Stimulated activated CD4-positive, alpha-beta T cell treated with anti-CD3 and anti-CD28 coated beads, TNF-alpha, amount 100 ng/mL, for 24 hours (primary cell): ENCODE measurements at regions not wholly inside any gene's neighbourhood (a gene's known extent, or its start where the extent isn't known, plus 50 kb on each side); places are given as distances from the start of the nearest gene placed in this dataset.
"Not testable (repeated sequence)": the region's sequence is repeated elsewhere in the genome, so short reads cannot be mapped to it uniquely, and the experiment has no call there.

Source experiments
- DNase-seq, 3 experiments: peaks; one replicate each; pipeline ENCODE4 v3.0.0-alpha.2; 2020; ENCODE audit warnings: low read depth in 3 of 3

- DNase-seq = not testable (repeated sequence)
These were observed 243.7 kb upstream of the FOXN3 start for GRCh38 chr14:89660625-89661233.

- no peak for DNase-seq
These were observed 243.1 kb upstream of the FOXN3 start for GRCh38 chr14:89660166-89660565.

GRCh38 chr14:89658977-89659670 is 242.1 kb upstream of the FOXN3 start:
- no peak for DNase-seq

- DNase-seq = no peak
These were observed 240.0 kb upstream of the FOXN3 start for GRCh38 chr14:89657014-89657413.

DNA sequence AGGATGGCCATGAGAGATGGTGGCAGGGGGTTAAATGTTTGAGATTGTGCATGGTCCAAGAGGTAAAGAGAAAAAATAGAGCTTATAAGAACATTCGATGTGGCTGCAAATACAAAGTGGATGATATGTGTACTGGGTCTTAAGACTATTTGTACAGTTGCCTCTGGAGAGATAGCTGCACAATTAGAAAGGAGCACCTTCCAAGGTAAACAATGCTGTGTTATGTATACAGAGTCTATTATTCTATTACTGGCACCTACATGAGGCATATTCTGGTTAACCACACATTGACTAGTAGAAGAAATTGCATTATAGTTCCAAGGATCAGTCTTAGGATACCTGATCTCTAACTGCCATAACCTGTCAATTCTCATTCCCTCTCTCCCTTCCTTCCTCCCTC is 238.0 kb upstream of the FOXN3 start:
- no peak for DNase-seq

DNA sequence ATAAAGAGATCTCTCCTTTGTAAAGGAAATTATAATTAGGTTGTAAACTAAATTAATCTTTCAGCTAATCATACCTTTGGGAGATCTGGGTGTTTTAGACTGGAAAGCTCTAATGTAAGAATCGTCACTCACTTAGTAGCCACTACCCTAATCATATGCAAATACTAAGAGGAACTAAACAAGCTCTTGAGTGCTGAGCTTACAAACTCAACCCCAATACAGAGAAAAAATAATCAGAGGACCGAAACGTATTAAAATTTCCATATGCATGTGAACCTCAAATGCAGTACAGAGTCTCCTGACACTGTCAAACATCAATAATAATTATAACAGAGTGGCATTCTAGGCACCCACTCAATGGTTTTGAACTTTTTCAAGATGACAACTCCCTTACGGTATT is 235.3 kb upstream of the FOXN3 start:
- no peak for DNase-seq

DNA sequence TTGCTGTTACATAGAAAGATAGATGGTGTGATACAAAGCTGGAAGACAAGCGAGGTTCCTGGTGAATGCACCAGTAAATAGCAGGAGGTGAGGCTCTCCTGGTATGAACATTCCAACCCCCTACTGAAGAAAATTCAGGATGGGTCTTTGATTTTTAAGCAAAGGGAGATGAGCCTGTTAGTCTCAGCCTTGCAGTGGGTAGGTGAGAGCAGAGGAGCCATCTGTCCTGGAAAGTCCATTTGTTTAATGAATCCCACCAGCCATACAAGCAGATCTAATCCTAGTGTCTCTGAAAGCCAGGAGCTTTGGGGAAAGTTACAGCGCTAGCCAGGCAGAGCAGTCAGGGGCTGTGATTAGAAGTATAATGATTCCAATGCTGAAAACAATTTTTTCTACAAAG is 234.8 kb upstream of the FOXN3 start:
- DNase-seq = no peak

GRCh38 chr14:89650077-89650978 is 233.3 kb upstream of the FOXN3 start:
- no peak for DNase-seq

DNA sequence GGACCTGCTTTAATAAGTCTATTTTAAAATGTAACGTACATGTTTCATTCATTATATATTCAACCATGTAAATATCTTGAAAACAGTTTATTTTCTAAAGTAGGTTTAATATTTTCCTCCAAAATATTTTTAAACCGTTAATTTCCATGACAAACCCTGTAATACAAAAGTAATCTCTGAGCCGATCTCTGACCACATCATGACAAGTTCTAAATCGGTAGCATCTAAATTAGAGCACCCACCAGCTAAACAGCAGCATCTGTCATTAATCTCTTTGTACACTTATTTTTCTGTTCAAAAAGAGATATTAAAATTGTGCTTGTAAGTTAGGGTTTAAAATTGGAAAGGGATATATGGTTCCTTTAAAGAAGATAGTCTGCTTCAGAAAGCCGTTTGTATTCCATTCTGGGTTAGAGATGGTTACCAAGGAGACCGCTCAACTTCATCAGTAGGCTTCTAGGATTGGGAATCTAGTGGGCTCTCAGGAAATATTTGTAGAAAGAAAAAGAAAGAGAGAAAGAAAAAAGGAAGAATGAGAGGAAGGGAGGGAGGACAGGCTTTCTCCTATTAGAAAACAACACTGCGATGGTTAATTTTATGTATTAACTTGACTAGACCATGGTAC is 232.5 kb upstream of the FOXN3 start:
- DNase-seq = no peak

- no peak for DNase-seq
These were observed 231.9 kb upstream of the FOXN3 start for GRCh38 chr14:89648924-89649323.

- no peak for DNase-seq
These were observed 231.5 kb upstream of the FOXN3 start for GRCh38 chr14:89648510-89648909.

- DNase-seq = no peak
These were observed 229.9 kb upstream of the FOXN3 start for GRCh38 chr14:89646971-89647370.

GRCh38 chr14:89644641-89645040 is 227.6 kb upstream of the FOXN3 start:
- no peak for DNase-seq

DNA sequence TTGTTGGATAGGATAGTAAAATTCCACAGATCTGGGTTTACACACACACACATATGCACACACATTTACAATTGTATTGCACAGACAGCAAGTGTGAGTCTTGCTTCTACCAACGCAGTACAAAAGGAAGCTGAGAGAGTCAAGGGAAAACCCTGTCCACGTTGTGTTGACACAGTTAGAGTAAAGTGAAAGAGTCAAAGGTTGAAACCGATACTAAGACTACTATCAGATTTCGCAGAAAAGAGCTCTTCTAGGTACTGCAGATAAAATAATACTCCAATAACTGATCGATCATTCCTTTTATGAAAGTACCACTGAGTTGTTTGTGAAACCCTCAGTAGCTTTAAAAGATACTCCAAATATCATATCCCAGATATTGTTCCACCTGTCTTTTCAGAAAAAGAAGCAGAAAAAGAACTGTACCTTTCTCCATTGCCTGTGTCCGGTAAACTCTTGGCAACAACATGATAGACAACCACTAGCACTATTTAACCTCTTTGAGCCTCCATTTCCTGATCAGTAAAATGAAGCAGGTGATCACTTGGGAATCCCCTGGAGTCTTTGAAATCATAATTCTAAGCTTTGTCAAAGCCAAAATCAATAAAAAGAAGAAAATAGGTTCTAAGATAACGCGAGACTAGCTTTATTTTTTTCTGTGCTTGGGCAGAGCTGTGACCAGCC is 224.6 kb upstream of the FOXN3 start:
- no peak for DNase-seq

DNA sequence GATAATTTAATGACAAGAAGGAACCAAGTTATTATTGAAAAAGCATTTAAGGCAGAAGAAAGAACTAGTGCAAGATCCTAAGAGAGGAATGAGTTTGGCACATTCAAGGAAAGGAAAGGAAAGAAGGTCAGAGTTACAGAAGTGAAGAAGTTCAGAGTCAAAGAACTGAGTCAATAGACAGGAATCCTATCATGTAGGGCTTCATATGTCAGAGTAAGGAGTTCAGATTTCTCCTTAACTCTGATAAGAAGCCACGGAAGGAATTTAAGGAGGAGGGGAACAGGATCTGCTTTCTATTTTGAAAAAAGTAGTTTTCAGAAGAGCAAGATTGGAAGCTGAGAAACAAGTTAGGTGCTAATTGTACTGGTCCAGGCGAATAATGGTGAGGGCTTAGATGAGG is 223.1 kb upstream of the FOXN3 start:
- DNase-seq = no peak

- DNase-seq = no peak
These were observed 222.7 kb upstream of the FOXN3 start for GRCh38 chr14:89639687-89640086.

GRCh38 chr14:89638891-89639290 is 221.9 kb upstream of the FOXN3 start:
- no peak for DNase-seq

DNA sequence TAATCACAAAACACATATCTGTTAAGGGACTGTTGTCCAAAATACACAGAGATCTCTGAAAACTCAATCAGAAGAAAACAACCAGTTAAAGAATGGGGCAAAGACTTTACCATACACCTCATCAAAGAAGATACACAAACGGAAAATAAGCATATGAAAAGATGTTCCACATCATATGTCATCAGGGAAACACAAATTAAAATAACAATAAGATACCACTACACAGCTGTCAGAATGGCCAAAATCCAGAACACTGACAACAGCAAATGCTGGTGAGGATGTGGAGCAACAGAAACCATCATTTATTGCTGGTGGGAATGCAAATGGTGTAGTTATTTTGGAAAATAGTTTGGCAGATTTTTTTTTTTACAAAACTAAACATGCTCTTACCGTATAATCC is 220.5 kb upstream of the FOXN3 start:
- no peak for DNase-seq

DNA sequence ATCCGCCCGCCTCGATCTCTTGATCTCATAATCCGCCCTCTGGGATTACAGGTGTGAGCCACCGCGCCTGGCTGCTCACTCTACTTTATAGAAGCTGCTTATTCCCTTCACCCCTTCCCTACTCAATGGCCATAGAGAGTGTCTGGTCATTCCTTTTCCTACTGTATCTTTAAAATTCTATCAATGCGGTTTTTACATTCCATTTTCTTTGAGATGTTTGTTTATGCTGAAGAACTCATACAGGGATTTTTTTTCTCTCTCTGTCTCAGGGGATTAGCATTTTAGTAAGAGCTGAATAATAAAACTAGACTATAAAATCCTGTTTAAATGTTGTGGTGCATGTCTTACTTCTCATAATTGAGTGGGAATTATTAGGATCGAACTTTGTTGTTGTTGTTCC is 218.6 kb upstream of the FOXN3 start:
- no peak for DNase-seq

GRCh38 chr14:89634037-89634436 is 217.0 kb upstream of the FOXN3 start:
- DNase-seq = no peak

- no peak for DNase-seq
These were observed 213.2 kb upstream of the FOXN3 start for GRCh38 chr14:89630101-89630829.
